ENCODE measurements at regions not wholly inside any gene's neighbourhood (a gene's known extent, or its start where the extent isn't known, plus 50 kb on each side); places are given as distances from the start of the nearest gene placed in this dataset.
"Not testable (repeated sequence)": the region's sequence is repeated elsewhere in the genome, so short reads cannot be mapped to it uniquely, and the experiment has no call there.

DNA sequence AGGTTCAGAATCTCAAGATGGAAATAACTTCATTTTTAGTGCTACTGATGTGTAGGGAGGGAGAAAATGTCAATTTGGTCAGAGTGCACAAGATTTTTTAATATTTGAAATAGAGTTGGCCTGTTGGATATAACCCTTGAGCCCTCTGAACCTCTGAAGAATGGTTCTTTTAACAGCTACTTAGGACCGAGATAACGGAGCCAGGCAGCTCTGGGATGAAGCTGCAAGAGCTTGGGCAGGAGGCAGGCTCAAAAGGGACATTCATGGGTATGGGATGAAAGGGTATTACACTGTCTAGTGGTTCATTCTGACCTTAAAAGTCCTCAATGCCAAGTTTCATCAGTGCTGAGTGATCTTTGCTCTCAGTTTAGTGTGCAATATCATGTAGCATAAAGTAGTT lies 111.4 kb upstream of the CPHXL start:
- no peak for DNase-seq

GRCh38 chr16:75841517-75841916 lies 115.2 kb upstream of the CPHXL start:
- DNase-seq, result no peak

- DNase-seq, result no peak
These were observed 120.9 kb upstream of the CPHXL start for GRCh38 chr16:75847172-75847571.

DNA sequence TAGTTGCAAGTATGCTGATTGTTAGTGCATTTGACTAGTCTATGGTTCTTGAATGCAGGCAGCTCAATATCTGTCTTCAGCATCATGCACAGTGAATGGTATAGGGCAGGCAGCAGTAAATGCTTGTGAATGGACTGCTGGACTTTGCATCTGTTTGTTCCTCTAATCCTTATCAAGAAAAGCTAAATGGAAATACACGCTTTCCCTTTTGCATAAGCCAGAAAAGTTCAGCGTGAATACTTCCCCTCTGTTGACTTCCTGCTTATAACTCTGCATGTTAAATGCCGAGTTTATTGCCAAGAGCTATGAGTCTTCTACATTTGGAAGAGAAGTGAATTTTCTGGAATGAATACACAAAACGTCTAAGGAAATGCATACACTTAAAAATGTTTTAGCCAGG lies 127.9 kb upstream of the CPHXL start:
- DNase-seq, result no peak

DNA sequence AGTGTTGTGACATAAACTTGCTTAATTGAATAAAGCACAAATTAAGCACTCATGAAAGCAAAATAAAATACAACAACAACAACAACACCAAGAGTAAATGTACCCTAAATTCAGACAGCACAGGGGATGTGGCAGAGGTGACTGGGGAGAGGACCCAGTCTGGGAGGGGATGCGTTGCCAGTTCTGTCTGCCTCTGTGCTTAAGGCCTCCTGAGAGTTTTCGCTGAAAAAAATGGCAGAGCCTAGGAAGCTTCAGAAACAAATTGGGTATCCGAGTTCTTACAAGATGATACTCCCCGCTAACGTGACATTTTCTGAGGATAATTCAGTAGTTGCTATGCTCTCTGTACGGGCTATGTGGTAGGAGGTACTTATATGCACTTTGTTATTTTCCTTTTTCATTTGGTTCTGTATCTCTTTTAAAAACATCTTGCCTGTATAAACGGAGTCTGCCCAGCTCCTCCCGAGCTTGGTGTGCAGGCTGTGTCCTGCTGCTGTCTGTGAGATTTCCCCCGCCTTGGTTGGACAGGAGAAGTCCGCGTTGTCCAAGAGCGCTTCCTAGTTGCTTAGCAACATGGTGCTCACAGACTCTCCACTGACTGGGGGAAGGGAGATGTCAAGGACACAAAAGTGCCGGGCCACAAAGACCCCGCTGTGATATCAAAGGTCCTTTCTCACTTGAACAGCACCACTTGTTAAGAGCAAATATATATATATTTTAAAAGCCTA lies 134.2 kb upstream of the CPHXL start:
- DNase-seq, result peak; percentile 91

DNA sequence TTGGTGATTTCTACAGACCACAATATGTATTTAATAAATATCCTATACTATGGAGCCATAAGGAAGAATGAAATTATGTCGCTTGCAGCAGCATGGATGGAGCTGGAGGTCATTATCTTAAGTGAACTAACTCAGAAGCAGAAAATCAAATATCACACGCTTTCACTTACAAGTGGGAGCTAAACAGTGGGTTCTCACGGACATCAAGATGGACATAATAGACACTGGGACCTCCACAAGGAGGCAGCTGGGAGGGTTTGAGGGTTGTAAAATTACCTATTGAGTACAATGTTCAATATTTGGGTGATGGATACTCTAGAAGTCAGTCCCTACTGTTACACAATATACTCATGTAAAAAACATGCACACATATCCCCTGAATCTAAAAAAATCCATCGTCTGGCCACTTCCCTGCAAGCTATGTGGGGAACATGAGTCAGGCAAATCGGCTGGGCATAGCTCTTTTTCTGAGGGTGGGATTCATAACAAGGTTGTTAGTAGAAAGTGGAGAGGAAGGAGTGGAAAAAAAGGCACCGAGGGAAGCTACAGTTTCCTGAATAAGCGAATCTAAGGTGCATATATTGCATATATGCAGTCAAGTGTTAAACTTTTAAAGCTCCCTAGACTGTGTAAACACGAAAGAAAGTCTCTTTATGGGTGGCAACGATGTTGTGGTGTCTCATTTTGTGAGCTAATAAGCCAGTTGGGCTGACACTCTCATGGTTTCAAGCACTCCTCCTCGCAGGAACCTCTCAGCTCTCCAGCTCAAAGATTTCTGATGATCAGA lies 135.2 kb upstream of the CPHXL start:
- peak; percentile 58 for DNase-seq

GRCh38 chr16:75862098-75862386 lies 135.8 kb upstream of the CPHXL start:
- DNase-seq, result no peak

DNA sequence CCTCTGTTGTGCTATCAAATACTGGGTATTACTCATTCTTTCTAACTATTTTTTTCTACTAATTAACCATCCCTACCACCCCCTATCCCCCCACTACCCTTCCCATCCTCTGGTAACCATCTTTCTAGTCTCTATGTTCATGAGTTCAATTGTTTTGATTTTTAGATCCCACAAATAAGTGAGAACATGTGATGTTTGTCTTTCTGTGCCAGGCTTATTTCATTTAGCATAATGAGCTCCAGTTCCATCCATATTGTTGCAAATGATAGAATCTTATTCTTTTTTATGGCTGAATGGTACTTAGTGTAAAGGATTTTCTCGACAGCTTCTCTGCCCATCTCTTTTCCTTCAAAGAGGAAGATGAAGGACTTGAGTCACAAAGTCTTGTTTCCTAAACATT lies 138.0 kb upstream of the CPHXL start:
- no peak for DNase-seq

DNA sequence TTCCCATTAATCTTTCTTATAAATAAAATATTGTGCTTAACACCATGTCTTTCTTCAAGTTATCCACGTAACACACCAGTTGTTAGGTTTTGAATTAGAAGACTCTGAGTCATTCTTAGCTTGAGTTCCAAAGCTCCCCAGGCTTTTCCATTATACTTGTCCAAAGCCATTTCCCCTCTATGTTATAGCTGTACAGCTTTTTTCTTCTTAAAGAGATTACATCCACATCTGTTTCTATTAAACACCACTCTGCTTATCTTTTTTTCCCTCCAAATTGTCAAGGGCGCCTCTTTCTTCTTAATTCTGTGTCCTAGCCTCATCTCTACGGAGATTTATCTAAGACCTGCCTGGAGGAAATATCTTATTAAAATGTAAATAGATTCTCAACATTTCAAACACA lies 139.4 kb upstream of the CPHXL start:
- DNase-seq, result no peak

GRCh38 chr16:75868636-75869632 lies 142.6 kb upstream of the CPHXL start:
- no peak for DNase-seq

DNA sequence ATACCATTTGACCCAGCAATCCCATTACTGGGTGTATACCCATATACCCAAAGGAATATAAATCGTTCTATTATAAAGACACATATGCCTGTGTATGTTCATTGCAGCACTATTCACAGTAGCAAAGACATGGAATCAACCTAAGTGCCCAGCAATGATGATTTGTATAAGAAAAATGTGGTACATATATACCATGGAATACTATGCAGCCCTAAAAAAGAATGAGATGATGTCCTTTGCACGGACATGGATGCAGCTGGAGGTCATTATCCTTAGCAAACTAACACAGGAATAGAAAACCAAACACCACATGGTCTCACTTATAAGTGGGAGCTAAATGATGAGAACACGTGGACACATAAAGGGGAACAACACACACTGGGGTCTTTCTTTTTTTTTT lies 155.0 kb upstream of the CPHXL start:
- not testable (repeated sequence) for DNase-seq

- no peak for DNase-seq
These were observed 172.9 kb upstream of the CPHXL start for GRCh38 chr16:75899163-75899562.

GRCh38 chr16:75908331-75909117 lies 182.2 kb upstream of the CPHXL start:
- DNase-seq, result no peak

- DNase-seq, result no peak
These were observed 183.5 kb upstream of the CPHXL start for GRCh38 chr16:75909746-75910145.

GRCh38 chr16:75911896-75912295 lies 185.6 kb upstream of the CPHXL start:
- no peak for DNase-seq

DNA sequence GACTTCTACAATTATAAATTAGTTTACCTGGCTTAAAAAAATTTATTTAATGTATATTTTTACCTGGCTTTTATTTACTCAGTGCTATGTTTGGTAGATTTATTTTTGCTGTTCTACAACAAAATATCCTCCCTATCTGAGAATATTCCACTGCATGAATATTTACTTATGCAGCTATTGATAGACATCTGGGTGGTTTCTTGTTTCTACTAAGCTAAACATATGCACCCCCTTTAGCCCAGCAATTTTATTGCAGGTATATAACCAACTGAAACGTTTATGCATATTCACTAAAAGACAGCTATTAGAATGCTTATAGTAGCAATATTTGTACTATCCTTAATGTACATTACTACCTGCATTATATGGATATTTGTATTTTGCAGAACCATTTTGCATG lies 187.7 kb upstream of the CPHXL start:
- no peak for DNase-seq

GRCh38 chr16:75916451-75916850 lies 190.2 kb upstream of the CPHXL start:
- no peak for DNase-seq

DNA sequence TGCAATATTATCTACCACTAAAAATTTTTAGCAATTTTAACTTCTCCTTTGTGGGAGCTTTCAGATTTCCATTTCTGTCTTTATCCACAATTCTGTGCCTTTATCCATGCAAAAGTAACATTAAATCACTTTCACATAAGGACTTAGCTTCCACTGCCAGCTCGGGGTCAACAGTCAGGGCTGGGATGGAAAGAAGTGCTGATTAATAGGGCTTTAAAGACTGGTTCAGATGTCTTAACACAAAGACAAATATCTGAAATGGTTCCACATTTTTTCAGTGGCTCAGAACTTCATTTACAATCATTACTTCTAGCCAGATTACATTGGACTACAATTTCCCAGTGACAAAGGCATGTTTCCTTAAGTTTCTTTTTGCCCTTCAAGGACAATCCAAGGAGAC lies 191.8 kb upstream of the CPHXL start:
- DNase-seq, result no peak

DNA sequence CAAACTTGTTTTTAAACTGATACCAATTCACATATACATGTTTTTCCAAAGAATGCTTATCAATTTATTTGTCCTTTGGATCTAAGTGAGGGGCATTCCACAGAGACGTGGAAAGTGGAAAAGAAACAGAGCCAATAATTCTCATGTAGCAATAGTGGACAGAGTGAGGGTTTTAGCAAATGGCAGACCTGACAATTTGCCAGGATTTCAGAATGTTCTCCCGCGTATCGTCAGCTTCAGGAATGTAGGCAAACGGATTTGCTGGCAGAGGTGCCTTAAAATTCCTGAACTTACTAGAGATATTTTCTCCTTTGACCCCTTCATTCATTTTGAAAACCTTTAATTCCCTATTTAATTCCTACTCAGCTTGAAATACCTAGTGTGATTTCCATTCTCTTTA lies 193.4 kb upstream of the CPHXL start:
- no peak for DNase-seq

DNA sequence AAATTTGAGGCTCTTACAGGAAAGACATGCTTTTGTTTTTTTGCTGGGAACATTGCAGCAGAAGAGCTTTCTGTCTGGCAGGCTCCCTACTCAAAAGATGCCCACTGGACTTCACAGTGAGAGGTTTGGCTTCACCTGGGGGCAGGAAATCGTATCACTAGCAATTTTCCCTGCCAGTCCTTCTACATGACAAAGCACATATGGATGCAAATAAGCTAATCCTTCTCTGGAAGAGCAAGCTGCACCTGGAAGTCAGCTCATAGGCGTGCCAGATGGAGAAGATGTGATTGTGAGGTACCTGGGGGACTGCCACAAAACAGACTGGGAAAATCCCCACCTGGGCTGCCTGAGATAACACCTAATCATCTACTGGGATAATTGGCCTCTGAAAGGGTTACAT lies 195.0 kb upstream of the CPHXL start:
- no peak for DNase-seq

DNA sequence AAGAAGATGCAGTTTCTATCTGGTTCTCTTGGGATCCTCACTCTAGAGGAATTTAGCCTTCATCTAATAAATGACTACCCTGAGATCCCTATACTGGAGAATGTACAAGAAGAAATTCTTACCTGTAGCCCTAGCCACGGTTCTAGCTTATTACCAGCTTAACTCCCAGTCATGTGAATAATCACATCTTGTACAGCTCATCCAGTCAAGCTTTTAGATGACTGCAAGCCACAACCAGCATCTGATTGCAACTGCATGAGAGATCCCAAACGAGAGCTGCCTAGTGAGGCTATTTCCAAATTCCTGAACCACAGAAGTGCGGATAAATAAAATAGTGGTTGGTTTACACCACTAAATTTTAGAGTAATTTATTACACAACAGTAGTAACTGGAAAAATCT lies 196.0 kb upstream of the CPHXL start:
- DNase-seq, result no peak

DNA sequence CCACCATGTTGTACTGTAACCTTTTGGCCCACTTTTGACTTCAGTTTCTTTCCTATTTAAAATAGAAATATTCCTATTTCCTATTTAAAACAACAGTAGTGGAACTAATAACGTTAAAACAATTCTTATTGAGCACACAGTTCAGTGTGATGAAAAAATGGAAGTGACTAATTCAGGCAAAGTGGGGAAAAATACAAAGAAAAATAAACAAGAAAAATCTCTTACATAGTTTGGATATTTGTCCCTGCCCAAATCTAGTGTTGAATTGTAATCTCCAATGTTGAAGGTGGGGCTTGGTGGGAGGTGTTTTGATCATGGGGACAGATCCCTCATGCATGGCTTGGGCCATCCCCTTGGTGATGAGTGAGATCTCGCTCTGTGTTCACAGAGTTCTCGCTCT lies 198.1 kb upstream of the CPHXL start:
- DNase-seq, result no peak

- DNase-seq, result no peak
These were observed 201.5 kb upstream of the CPHXL start for GRCh38 chr16:75927810-75928209.
